ENCODE measurements at regions not wholly inside any gene's neighbourhood (a gene's known extent, or its start where the extent isn't known, plus 50 kb on each side); places are given as distances from the start of the nearest gene placed in this dataset.

- Histone ChIP-seq H3K36me3 (ENCODE audit: insufficient read depth) (no peaks in the 10 kb centered on the region), H3K27me3 (ENCODE audit: insufficient read depth) (no peaks in the 10 kb centered on the region), H3K27ac (ENCODE audit: low read depth) (no peak overlapping the region), H4K20me1 (replicated peaks; ENCODE audit: insufficient read depth) (no peaks in the 10 kb centered on the region), H3K4me3 (no peak overlapping the region), H3K9me2 (ENCODE audit: insufficient read depth) (0 out of 2 replicates have a peak, but pooled peaks cover 11% of the 10 kb centered on the region), H3K4me1 (ENCODE audit: insufficient read depth) (no peaks in the 10 kb centered on the region), H2AFZ (no peak overlapping the region), H3F3A (replicated peaks; ENCODE audit: low read depth) (no peaks in the 10 kb centered on the region), H3K4me2 (no peak overlapping the region), H3K79me2 (replicated peaks; ENCODE audit: insufficient read depth) (no peaks in the 10 kb centered on the region)
- ATAC-seq, result no peak
- Mint-ChIP-seq H3K4me3 (no peak overlapping the region), H3K27ac (no peak overlapping the region), H3K4me1 (no peaks in the 10 kb centered on the region), H3K36me3 (ENCODE audit: low read depth) (no peaks in the 10 kb centered on the region), H3K27me3 (ENCODE audit: insufficient read depth, low read depth, poor library complexity) (peaks cover 2% of the 10 kb centered on the region), H3K9me3 (no peaks in the 10 kb centered on the region)
- TF ChIP-seq CTCF (conservative IDR thresholded peaks at IDR 0.05; ENCODE audit: low read depth in 2 of 2), result no peak
- TF ChIP-seq POLR2AphosphoS5 (IDR thresholded peaks at IDR 0.05; ENCODE audit: low read depth), result no peak
- no peak for TF ChIP-seq EZH2 (IDR thresholded peaks at IDR 0.05; ENCODE audit: low read depth, unreplicated experiment)
- no peak for DNase-seq (ENCODE audit: low spot score)
These were observed 85.4 kb upstream of the PHYHIPL start for GRCh38 chr10:59090817-59091622.

GRCh38 chr10:59093461-59093860 lies 83.0 kb upstream of the PHYHIPL start:
- Histone ChIP-seq H3K27me3 (ENCODE audit: insufficient read depth) (no peaks in the 10 kb centered on the region), H3F3A (replicated peaks; ENCODE audit: low read depth) (no peaks in the 10 kb centered on the region), H3K27ac (ENCODE audit: low read depth) (no peak overlapping the region), H3K36me3 (ENCODE audit: insufficient read depth) (no peaks in the 10 kb centered on the region), H3K9me2 (ENCODE audit: insufficient read depth) (no peaks in the 10 kb centered on the region), H4K20me1 (replicated peaks; ENCODE audit: insufficient read depth) (no peaks in the 10 kb centered on the region), H3K4me2 (no peak overlapping the region), H3K4me1 (ENCODE audit: insufficient read depth) (no peaks in the 10 kb centered on the region), H2AFZ (no peak overlapping the region), H3K79me2 (replicated peaks; ENCODE audit: insufficient read depth) (no peaks in the 10 kb centered on the region), H3K4me3 (no peak overlapping the region)
- Mint-ChIP-seq H3K27me3 (ENCODE audit: insufficient read depth, low read depth, poor library complexity) (peaks cover 2% of the 10 kb centered on the region), H3K4me1 (no peaks in the 10 kb centered on the region), H3K9me3 (no peaks in the 10 kb centered on the region), H3K27ac (no peak overlapping the region), H3K36me3 (ENCODE audit: low read depth) (no peaks in the 10 kb centered on the region), H3K4me3 (no peak overlapping the region)
- ATAC-seq (no peak), DNase-seq (ENCODE audit: low spot score) (peak; percentile 7)
- TF ChIP-seq ZNF331 (CRISPR knock-in tag; IDR thresholded peaks at IDR 0.05; ENCODE audit: low read depth) (no peak), JUNB (IDR thresholded peaks at IDR 0.05; ENCODE audit: unreplicated experiment) (no peak), EZH2 (IDR thresholded peaks at IDR 0.05; ENCODE audit: low read depth, unreplicated experiment) (no peak), REST (IDR thresholded peaks at IDR 0.05; ENCODE audit: unreplicated experiment) (no peak), CTCF (conservative IDR thresholded peaks at IDR 0.05; ENCODE audit: low read depth in 2 of 2) (no peak), ETS1 (IDR thresholded peaks at IDR 0.05) (no peak), POLR2AphosphoS5 (IDR thresholded peaks at IDR 0.05; ENCODE audit: low read depth) (no peak)

Data from GM23338 (cell line).